ENCODE measurements at regions not wholly inside any gene's neighbourhood (a gene's known extent, or its start where the extent isn't known, plus 50 kb on each side); places are given as distances from the start of the nearest gene placed in this dataset.

GRCh38 chr4:187436251-187436650, 559.3 kb upstream of the ZFP42 start:
- Histone ChIP-seq H3K9ac (no peak overlapping the region), H3K9me3 (ENCODE audit: low read depth) (no peaks in the 10 kb centered on the region), H3K4me1 (no peaks in the 10 kb centered on the region), H3K4me2 (no peak overlapping the region), H2AFZ (replicated peaks) (no peak overlapping the region), H3K4me3 (no peak overlapping the region), H4K20me1 (ENCODE audit: low read depth) (no peaks in the 10 kb centered on the region), H3K36me3 (no peaks in the 10 kb centered on the region), H3K79me2 (ENCODE audit: low read depth) (no peaks in the 10 kb centered on the region), H3K27me3 (no peaks in the 10 kb centered on the region), H3F3A (ENCODE audit: low read depth) (no peaks in the 10 kb centered on the region), H3K27ac (no peak overlapping the region)
- Mint-ChIP-seq H3K4me3 (no peak overlapping the region), H3K27ac (no peak overlapping the region), H3K4me1 (peaks cover 2% of the 10 kb centered on the region), H3K27me3 (ENCODE audit: insufficient read depth, low read depth) (no peaks in the 10 kb centered on the region), H3K36me3 (peaks cover 5% of the 10 kb centered on the region), H3K9me3 (peaks cover 3% of the 10 kb centered on the region)
- no peak for DNase-seq (ENCODE audit: low spot score)
- TF ChIP-seq CTCF (IDR thresholded peaks at IDR 0.05) (no peak), EZH2phosphoT487 (IDR thresholded peaks at IDR 0.05) (no peak), EZH2 (IDR thresholded peaks at IDR 0.05) (no peak)

GRCh38 chr4:187444061-187444460, 551.5 kb upstream of the ZFP42 start:
- DNase-seq (ENCODE audit: low spot score), result no peak
- Histone ChIP-seq H3K9ac (no peak overlapping the region), H3K36me3 (no peaks in the 10 kb centered on the region), H3K27ac (no peak overlapping the region), H3K4me3 (no peak overlapping the region), H3F3A (ENCODE audit: low read depth) (no peaks in the 10 kb centered on the region), H3K4me2 (no peak overlapping the region), H2AFZ (replicated peaks) (no peak overlapping the region), H3K4me1 (no peaks in the 10 kb centered on the region), H3K9me3 (ENCODE audit: low read depth) (no peaks in the 10 kb centered on the region), H3K79me2 (ENCODE audit: low read depth) (no peaks in the 10 kb centered on the region), H3K27me3 (no peaks in the 10 kb centered on the region), H4K20me1 (ENCODE audit: low read depth) (no peaks in the 10 kb centered on the region)
- TF ChIP-seq CTCF (IDR thresholded peaks at IDR 0.05) (no peak), EZH2phosphoT487 (IDR thresholded peaks at IDR 0.05) (no peak), EZH2 (IDR thresholded peaks at IDR 0.05) (no peak)
- Mint-ChIP-seq H3K36me3 (no peaks in the 10 kb centered on the region), H3K27me3 (ENCODE audit: insufficient read depth, low read depth) (peaks cover 2% of the 10 kb centered on the region), H3K4me3 (no peak overlapping the region), H3K27ac (no peak overlapping the region), H3K9me3 (peaks cover 5% of the 10 kb centered on the region), H3K4me1 (no peaks in the 10 kb centered on the region)

- Histone ChIP-seq H3K4me3 (no peak overlapping the region), H3K79me2 (ENCODE audit: low read depth) (no peaks in the 10 kb centered on the region), H4K20me1 (ENCODE audit: low read depth) (no peaks in the 10 kb centered on the region), H3K9ac (no peak overlapping the region), H3K4me1 (no peaks in the 10 kb centered on the region), H3K36me3 (no peaks in the 10 kb centered on the region), H3K9me3 (ENCODE audit: low read depth) (no peaks in the 10 kb centered on the region), H3K27ac (no peak overlapping the region), H2AFZ (replicated peaks) (no peak overlapping the region), H3F3A (ENCODE audit: low read depth) (no peaks in the 10 kb centered on the region), H3K4me2 (no peak overlapping the region), H3K27me3 (no peaks in the 10 kb centered on the region)
- no peaks in the 10 kb centered on the region for H3K27me3 Mint-ChIP-seq (ENCODE audit: insufficient read depth, low read depth)
- DNase-seq (ENCODE audit: low spot score), result no peak
- H3K9me3 Mint-ChIP-seq, result no peaks in the 10 kb centered on the region
- H3K4me3 Mint-ChIP-seq, result no peak overlapping the region
- H3K4me1 Mint-ChIP-seq, result no peaks in the 10 kb centered on the region
- no peaks in the 10 kb centered on the region for H3K36me3 Mint-ChIP-seq
- no peak for TF ChIP-seq CTCF (IDR thresholded peaks at IDR 0.05)
- TF ChIP-seq EZH2phosphoT487 (IDR thresholded peaks at IDR 0.05), result no peak
- no peak for TF ChIP-seq EZH2 (IDR thresholded peaks at IDR 0.05)
- no peak overlapping the region for H3K27ac Mint-ChIP-seq
Observed at GRCh38 chr4:187449702-187450101, 545.9 kb upstream of the ZFP42 start.

- DNase-seq (ENCODE audit: low spot score), result no peak
- H3F3A ChIP-seq (ENCODE audit: low read depth), result no peaks in the 10 kb centered on the region
- no peaks in the 10 kb centered on the region for H3K36me3 ChIP-seq
- H3K27ac Mint-ChIP-seq, result no peak overlapping the region
- no peaks in the 10 kb centered on the region for H3K4me1 Mint-ChIP-seq
- no peaks in the 10 kb centered on the region for H3K9me3 ChIP-seq (ENCODE audit: low read depth)
- no peak overlapping the region for H3K9ac ChIP-seq
- H3K4me3 Mint-ChIP-seq, result no peak overlapping the region
- H3K4me1 ChIP-seq, result no peaks in the 10 kb centered on the region
- H3K27me3 Mint-ChIP-seq (ENCODE audit: insufficient read depth, low read depth), result peaks cover 3% of the 10 kb centered on the region
- no peak overlapping the region for H3K27ac ChIP-seq
- H3K79me2 ChIP-seq (ENCODE audit: low read depth), result no peaks in the 10 kb centered on the region
- TF ChIP-seq EZH2 (IDR thresholded peaks at IDR 0.05) (no peak), EZH2phosphoT487 (IDR thresholded peaks at IDR 0.05) (no peak), CTCF (IDR thresholded peaks at IDR 0.05) (no peak)
- no peaks in the 10 kb centered on the region for H3K36me3 Mint-ChIP-seq
- H3K4me3 ChIP-seq, result no peak overlapping the region
- no peaks in the 10 kb centered on the region for H3K9me3 Mint-ChIP-seq
- H3K4me2 ChIP-seq, result no peak overlapping the region
- no peak overlapping the region for H2AFZ ChIP-seq (replicated peaks)
- no peaks in the 10 kb centered on the region for H3K27me3 ChIP-seq
- H4K20me1 ChIP-seq (ENCODE audit: low read depth), result no peaks in the 10 kb centered on the region
Observed at GRCh38 chr4:187451776-187452175, 543.8 kb upstream of the ZFP42 start.

Measured in neural progenitor cell (in vitro differentiated cells).